Jurkat, Clone E6-1 (cell line): ENCODE measurements at regions not wholly inside any gene's neighbourhood (a gene's known extent, or its start where the extent isn't known, plus 50 kb on each side); places are given as distances from the start of the nearest gene placed in this dataset.
"Not testable (repeated sequence)": the region's sequence is repeated elsewhere in the genome, so short reads cannot be mapped to it uniquely, and the experiment has no call there.

Experiments
- DNase-seq: peaks from one replicate; pipeline ENCODE4 v3.0.0-alpha.2; 2011; ENCODE audit warnings: low read depth, low spot score
- H3K4me3 ChIP-seq: 2 replicates; pipeline ENCODE4 v1.5.1; 2011; ENCODE audit warnings: mild to moderate bottlenecking, low read length, control low read depth, moderate library complexity

- no peak overlapping the region for H3K4me3 ChIP-seq
- no peak for DNase-seq
Observed at GRCh38 chr3:101988596-101988995, 139.3 kb downstream of the NFKBIZ start.

GRCh38 chr3:101989578-101990200, 140.4 kb downstream of the NFKBIZ start:
- no peak overlapping the region for H3K4me3 ChIP-seq
- no peak for DNase-seq

- no peak overlapping the region for H3K4me3 ChIP-seq
- no peak for DNase-seq
Observed at GRCh38 chr3:101992863-101993262, 143.5 kb downstream of the NFKBIZ start.

- no peak overlapping the region for H3K4me3 ChIP-seq
- DNase-seq: no peak
Observed at GRCh38 chr3:101994386-101994785, 145.1 kb downstream of the NFKBIZ start.

- H3K4me3 ChIP-seq: no peak overlapping the region
- DNase-seq: no peak
Observed at GRCh38 chr3:101995371-101996046, 146.2 kb downstream of the NFKBIZ start.

GRCh38 chr3:101996832-101997231, 147.5 kb downstream of the NFKBIZ start:
- DNase-seq: no peak
- no peak overlapping the region for H3K4me3 ChIP-seq

- H3K4me3 ChIP-seq: no peak overlapping the region
- DNase-seq: no peak
Observed at GRCh38 chr3:101998256-101998926, 149.1 kb downstream of the NFKBIZ start.

- no peak for DNase-seq
- H3K4me3 ChIP-seq: no peak overlapping the region
Observed at GRCh38 chr3:101999177-101999779, 150.0 kb downstream of the NFKBIZ start.

GRCh38 chr3:102000620-102001209, 151.4 kb downstream of the NFKBIZ start:
- no peak overlapping the region for H3K4me3 ChIP-seq
- no peak for DNase-seq

GRCh38 chr3:102002056-102002455, 152.7 kb downstream of the NFKBIZ start:
- no peak for DNase-seq
- H3K4me3 ChIP-seq: no peak overlapping the region

- DNase-seq: no peak
- no peak overlapping the region for H3K4me3 ChIP-seq
Observed at GRCh38 chr3:102004561-102004960, 155.2 kb downstream of the NFKBIZ start.

GRCh38 chr3:102005551-102005950, 156.2 kb downstream of the NFKBIZ start:
- DNase-seq: no peak

GRCh38 chr3:102006812-102007485, 157.6 kb downstream of the NFKBIZ start:
- no peak for DNase-seq
- no peak overlapping the region for H3K4me3 ChIP-seq

More at GRCh38 chr3:102005551-102005950, 156.2 kb downstream of the NFKBIZ start:
- no peak overlapping the region for H3K4me3 ChIP-seq

GRCh38 chr3:102008436-102008835, 159.1 kb downstream of the NFKBIZ start:
- not testable (repeated sequence) for DNase-seq, H3K4me3 ChIP-seq

- no peak for DNase-seq
- H3K4me3 ChIP-seq: no peak overlapping the region
Observed at GRCh38 chr3:102016417-102016816, 167.1 kb downstream of the NFKBIZ start.

GRCh38 chr3:102017784-102018183, 168.5 kb downstream of the NFKBIZ start:
- H3K4me3 ChIP-seq: no peak overlapping the region
- no peak for DNase-seq

GRCh38 chr3:102018551-102018950, 169.2 kb downstream of the NFKBIZ start:
- no peak for DNase-seq
- no peak overlapping the region for H3K4me3 ChIP-seq

GRCh38 chr3:102020735-102021134, 171.4 kb downstream of the NFKBIZ start:
- no peak for DNase-seq
- H3K4me3 ChIP-seq: no peak overlapping the region

- H3K4me3 ChIP-seq: no peak overlapping the region
- no peak for DNase-seq
Observed at GRCh38 chr3:102024270-102024904, 175.1 kb downstream of the NFKBIZ start.
